Panc1 (cell line): ENCODE measurements at regions not wholly inside any gene's neighbourhood (a gene's known extent, or its start where the extent isn't known, plus 50 kb on each side); places are given as distances from the start of the nearest gene placed in this dataset.

Experiments
- ATAC-seq: fragments of 200-7000 bp; cut with Tn5 transposase; 2 replicates; pipeline ENCODE4 v1.9.1; 2020; ENCODE audit warnings: mild to moderate bottlenecking, moderate library complexity
- BruUV-seq: library from RNA; stranded (reverse); fragments of 400-500 nt; replicated peaks from 2 replicates; lab custom pipeline; 2021; lab: Mats Ljungman, UMichigan
- CTCF ChIA-PET: fragments of 300-600 bp; sonication (Branson Sonifier 250); formaldehyde crosslinking; loops from one replicate; lab custom pipeline; 2022; ENCODE audit warnings: antibody characterized with exemption; lab: Charles Lee
- POLR2A ChIA-PET: fragments of 300-600 bp; sonication (Branson Sonifier 250); formaldehyde crosslinking; loops from one replicate; lab custom pipeline; 2022; ENCODE audit warnings: antibody characterized with exemption; lab: Charles Lee
- DNase-seq: peaks from one replicate; pipeline ENCODE4 v3.0.0-alpha.2; 2010; ENCODE audit warnings: low read depth, low spot score
- H3K27ac ChIP-seq: 2 replicates; pipeline ENCODE4 v1.5.1; 2011; ENCODE audit warnings: mild to moderate bottlenecking, low read length, inconsistent platforms
- H3K27me3 ChIP-seq: fragments of 200-500 bp; sonication (Bioruptor generic); 2 replicates; pipeline ENCODE4 v1.6.0; 2014; ENCODE audit warnings: low read length, inconsistent platforms; ENCODE audit not compliant: control insufficient read depth, insufficient read depth
- H3K36me3 ChIP-seq: fragments of 200-500 bp; sonication (Bioruptor generic); 2 replicates; pipeline ENCODE4 v1.5.1; 2014; ENCODE audit warnings: inconsistent platforms, mild to moderate bottlenecking, low read length, moderate library complexity; ENCODE audit not compliant: control insufficient read depth, insufficient read depth
- H3K4me1 ChIP-seq: 2 replicates; pipeline ENCODE4 v1.5.1; 2011; ENCODE audit warnings: inconsistent platforms, mild to moderate bottlenecking, low read length, moderate library complexity; ENCODE audit not compliant: control insufficient read depth, insufficient read depth
- H3K4me3 ChIP-seq, 2 experiments: 2 replicates each; pipeline ENCODE4 v1.5.1; 2011 to 2012; ENCODE audit warnings: low read depth in 2 of 2, low read length in 2 of 2, mild to moderate bottlenecking in 2 of 2, inconsistent platforms in 1 of 2, moderate library complexity in 1 of 2
- H3K9me3 ChIP-seq: fragments of 200-500 bp; sonication (Bioruptor generic); 2 replicates; pipeline ENCODE4 v1.5.1; 2014; ENCODE audit warnings: low read depth, mild to moderate bottlenecking, inconsistent platforms, low read length, moderate library complexity; ENCODE audit not compliant: control insufficient read depth, insufficient read depth
- POLR2AphosphoS5 ChIP-seq: IDR thresholded peaks from 2 replicates; pipeline ENCODE4 v1.6.1; 2012; ENCODE audit warnings: mild to moderate bottlenecking, low read depth, low read length, moderate library complexity
- SIN3A ChIP-seq: IDR thresholded peaks from 2 replicates; pipeline ENCODE4 v1.6.1; 2012; ENCODE audit warnings: low read depth, mild to moderate bottlenecking, low read length, moderate library complexity, borderline replicate concordance; ENCODE audit not compliant: insufficient read depth
- TCF7L2 ChIP-seq: IDR thresholded peaks from 2 replicates; pipeline ENCODE4 v1.6.1; 2011; ENCODE audit warnings: mild to moderate bottlenecking, low read depth, low read length, inconsistent platforms
- in situ Hi-C: cut with HindIII; loops from 2 replicates; pipeline ENCODE4 v1.10.0; 2016; ENCODE audit warnings: low sequenced_read_pairs, low pct_unique_long_range_greater_than_20kb
- intact Hi-C: fragments of 100-400 bp; cut with micrococcal nuclease; formaldehyde crosslinking; loops from one replicate; pipeline ENCODE4 v1.10.0; 2022; ENCODE audit not compliant: unreplicated experiment
- TF ChIP-seq, protein P1 (sequence below), 2 experiments: IDR thresholded peaks; 2 replicates each; pipeline ENCODE4 v1.6.1; 2011 to 2012; ENCODE audit warnings: low read depth in 2 of 2, control low read depth in 1 of 2, low read length in 1 of 2, mild to moderate bottlenecking in 1 of 2, moderate library complexity in 1 of 2; ENCODE audit not compliant: insufficient read depth in 1 of 2
- TF ChIP-seq, protein P2 (sequence below): fragments of 450-650 bp; IDR thresholded peaks from 2 replicates; pipeline ENCODE4 v1.5.1; 2017; ENCODE audit warnings: mild to moderate bottlenecking

DNA sequence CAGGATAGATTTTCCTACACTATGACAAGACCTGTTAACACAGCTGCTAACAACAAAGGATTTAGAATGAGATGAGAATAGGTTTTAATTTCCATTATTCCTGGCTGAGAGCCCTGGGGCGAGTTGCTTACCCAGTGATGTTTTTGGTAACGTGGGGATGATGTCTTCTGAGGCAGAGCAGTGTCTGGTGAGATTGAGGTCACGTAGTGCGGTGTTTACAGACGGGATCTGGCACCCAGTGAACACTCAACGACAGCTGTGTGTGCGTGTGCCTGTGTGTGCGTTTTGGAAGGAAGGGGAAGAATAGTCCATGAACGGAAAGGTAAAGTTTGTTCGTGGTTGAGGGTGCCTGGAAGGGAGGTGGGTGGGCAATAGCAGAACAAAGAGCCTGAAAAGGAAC lies 384.7 kb downstream of the C6orf118 start:
- no peak for TF ChIP-seq TCF7L2
- TF ChIP-seq POLR2AphosphoS5: no peak
- TF ChIP-seq, protein P1, sequence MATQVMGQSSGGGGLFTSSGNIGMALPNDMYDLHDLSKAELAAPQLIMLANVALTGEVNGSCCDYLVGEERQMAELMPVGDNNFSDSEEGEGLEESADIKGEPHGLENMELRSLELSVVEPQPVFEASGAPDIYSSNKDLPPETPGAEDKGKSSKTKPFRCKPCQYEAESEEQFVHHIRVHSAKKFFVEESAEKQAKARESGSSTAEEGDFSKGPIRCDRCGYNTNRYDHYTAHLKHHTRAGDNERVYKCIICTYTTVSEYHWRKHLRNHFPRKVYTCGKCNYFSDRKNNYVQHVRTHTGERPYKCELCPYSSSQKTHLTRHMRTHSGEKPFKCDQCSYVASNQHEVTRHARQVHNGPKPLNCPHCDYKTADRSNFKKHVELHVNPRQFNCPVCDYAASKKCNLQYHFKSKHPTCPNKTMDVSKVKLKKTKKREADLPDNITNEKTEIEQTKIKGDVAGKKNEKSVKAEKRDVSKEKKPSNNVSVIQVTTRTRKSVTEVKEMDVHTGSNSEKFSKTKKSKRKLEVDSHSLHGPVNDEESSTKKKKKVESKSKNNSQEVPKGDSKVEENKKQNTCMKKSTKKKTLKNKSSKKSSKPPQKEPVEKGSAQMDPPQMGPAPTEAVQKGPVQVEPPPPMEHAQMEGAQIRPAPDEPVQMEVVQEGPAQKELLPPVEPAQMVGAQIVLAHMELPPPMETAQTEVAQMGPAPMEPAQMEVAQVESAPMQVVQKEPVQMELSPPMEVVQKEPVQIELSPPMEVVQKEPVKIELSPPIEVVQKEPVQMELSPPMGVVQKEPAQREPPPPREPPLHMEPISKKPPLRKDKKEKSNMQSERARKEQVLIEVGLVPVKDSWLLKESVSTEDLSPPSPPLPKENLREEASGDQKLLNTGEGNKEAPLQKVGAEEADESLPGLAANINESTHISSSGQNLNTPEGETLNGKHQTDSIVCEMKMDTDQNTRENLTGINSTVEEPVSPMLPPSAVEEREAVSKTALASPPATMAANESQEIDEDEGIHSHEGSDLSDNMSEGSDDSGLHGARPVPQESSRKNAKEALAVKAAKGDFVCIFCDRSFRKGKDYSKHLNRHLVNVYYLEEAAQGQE (IDR thresholded peaks at IDR 0.05; ENCODE audit: insufficient read depth in 1 of 2, low read depth in 2 of 2, low read length in 1 of 2): no peak
- TF ChIP-seq, protein P2, sequence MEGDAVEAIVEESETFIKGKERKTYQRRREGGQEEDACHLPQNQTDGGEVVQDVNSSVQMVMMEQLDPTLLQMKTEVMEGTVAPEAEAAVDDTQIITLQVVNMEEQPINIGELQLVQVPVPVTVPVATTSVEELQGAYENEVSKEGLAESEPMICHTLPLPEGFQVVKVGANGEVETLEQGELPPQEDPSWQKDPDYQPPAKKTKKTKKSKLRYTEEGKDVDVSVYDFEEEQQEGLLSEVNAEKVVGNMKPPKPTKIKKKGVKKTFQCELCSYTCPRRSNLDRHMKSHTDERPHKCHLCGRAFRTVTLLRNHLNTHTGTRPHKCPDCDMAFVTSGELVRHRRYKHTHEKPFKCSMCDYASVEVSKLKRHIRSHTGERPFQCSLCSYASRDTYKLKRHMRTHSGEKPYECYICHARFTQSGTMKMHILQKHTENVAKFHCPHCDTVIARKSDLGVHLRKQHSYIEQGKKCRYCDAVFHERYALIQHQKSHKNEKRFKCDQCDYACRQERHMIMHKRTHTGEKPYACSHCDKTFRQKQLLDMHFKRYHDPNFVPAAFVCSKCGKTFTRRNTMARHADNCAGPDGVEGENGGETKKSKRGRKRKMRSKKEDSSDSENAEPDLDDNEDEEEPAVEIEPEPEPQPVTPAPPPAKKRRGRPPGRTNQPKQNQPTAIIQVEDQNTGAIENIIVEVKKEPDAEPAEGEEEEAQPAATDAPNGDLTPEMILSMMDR: no peak
- TF ChIP-seq SIN3A: no peak
- no TSS peak for BruUV-seq
- DNase-seq: no peak
- POLR2A ChIA-PET: no interaction called here
- intact Hi-C loops (loop anchor here (5.0 to 10.0 kb wide), 3 partner anchors 970 to 1507 kb away; no protein-coding TSS in a partner anchor), in situ Hi-C loops (no loop called here)
- H3K4me3 ChIP-seq: no peak overlapping the region
- CTCF ChIA-PET: no interaction called here
- no peaks in the 10 kb centered on the region for H3K4me1 ChIP-seq
- no peaks in the 10 kb centered on the region for H3K27me3 ChIP-seq
- ATAC-seq: no peak
- no peaks in the 10 kb centered on the region for H3K36me3 ChIP-seq
- H3K27ac ChIP-seq: no peak overlapping the region
- H3K9me3 ChIP-seq: no peaks in the 10 kb centered on the region

DNA sequence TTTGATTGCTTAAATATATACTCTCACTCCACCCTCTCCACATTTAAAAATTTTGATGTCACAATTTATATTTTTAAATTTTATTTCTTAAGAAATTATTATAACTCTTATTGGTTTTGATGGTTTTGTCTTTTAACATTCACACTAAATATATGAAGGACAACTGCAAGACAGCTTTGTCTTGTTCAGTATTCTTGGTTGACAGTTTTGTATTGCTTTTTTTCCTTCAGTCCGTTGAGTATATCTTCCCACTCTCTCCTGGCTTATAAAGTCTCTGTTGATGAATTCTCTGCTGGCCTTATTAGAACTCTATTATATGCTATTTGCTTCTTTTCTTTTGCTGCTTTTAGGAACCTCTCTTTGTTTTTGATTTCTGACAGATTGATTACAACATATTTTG lies 392.2 kb downstream of the C6orf118 start:
- ChIA-PET CTCF (no interaction called here), POLR2A (no interaction called here)
- no peaks in the 10 kb centered on the region for H3K4me1 ChIP-seq
- intact Hi-C loops (no loop called here), in situ Hi-C loops (no loop called here)
- no peak overlapping the region for H3K4me3 ChIP-seq
- TF ChIP-seq TCF7L2 (no peak), POLR2AphosphoS5 (no peak)
- TF ChIP-seq, protein P2: no peak
- H3K27ac ChIP-seq: no peak overlapping the region
- BruUV-seq: no TSS peak
- no peaks in the 10 kb centered on the region for H3K36me3 ChIP-seq
- H3K9me3 ChIP-seq: no peaks in the 10 kb centered on the region; the same call in 1 of the 2 replicates
- no peak for DNase-seq
- ATAC-seq: no peak
- H3K27me3 ChIP-seq: no peaks in the 10 kb centered on the region

DNA sequence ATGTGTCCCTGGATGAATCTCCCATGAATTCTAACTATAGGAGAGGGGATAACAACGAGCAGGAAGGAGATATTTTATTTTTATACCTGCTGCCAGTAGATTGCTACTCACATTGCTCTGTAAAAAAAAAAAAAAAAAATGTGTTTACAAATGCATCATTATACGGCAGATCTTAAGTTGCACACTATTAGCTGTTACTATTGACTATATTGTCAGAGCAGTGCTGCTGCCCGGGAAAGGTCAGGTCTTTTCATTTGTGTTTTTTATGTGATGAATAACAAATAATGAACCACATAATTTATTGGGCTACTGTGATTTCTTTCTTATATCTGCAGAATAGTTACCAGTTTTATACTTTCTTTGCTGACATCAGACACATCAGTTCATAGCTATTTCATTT lies 393.3 kb downstream of the C6orf118 start:
- in situ Hi-C loops (no loop called here), intact Hi-C loops (no loop called here)
- no peaks in the 10 kb centered on the region for H3K27me3 ChIP-seq
- DNase-seq (no peak), ATAC-seq (no peak)
- ChIA-PET POLR2A (no interaction called here), CTCF (no interaction called here)
- BruUV-seq: no TSS peak
- H3K36me3 ChIP-seq: no peaks in the 10 kb centered on the region
- no peaks in the 10 kb centered on the region for H3K4me1 ChIP-seq
- TF ChIP-seq, protein P1 (IDR thresholded peaks at IDR 0.05; ENCODE audit: insufficient read depth in 1 of 2, low read depth in 2 of 2, low read length in 1 of 2): no peak
- TF ChIP-seq, protein P2: no peak
- TF ChIP-seq POLR2AphosphoS5: no peak
- TF ChIP-seq SIN3A: no peak
- TF ChIP-seq TCF7L2: no peak
- no peak overlapping the region for H3K27ac ChIP-seq
- no peaks in the 10 kb centered on the region; the same call in 1 of the 2 replicates for H3K9me3 ChIP-seq
- no peak overlapping the region for H3K4me3 ChIP-seq
